ENCODE measurements at regions not wholly inside any gene's neighbourhood (a gene's known extent, or its start where the extent isn't known, plus 50 kb on each side); places are given as distances from the start of the nearest gene placed in this dataset.

GRCh38 chr15:46703871-46704637 lies 1013.3 kb upstream of the SEMA6D start:
- Histone ChIP-seq H3K36me3 (no peaks in the 10 kb centered on the region), H3K9ac (ENCODE audit: low read depth in 2 of 2, low read length in 2 of 2) (no peak overlapping the region), H3K27me3 (no peaks in the 10 kb centered on the region), H3K4me3 (no peak overlapping the region), H3K9me3 (no peaks in the 10 kb centered on the region), H3K4me1 (no peaks in the 10 kb centered on the region), H3K27ac (no peak overlapping the region)
- no peak for TF ChIP-seq CTCF (IDR thresholded peaks at IDR 0.05)
- DNase-seq = no peak
- intact Hi-C loops (cut with DNase I) = no loop called here

- no peak overlapping the region for H3K27ac ChIP-seq
- H3K9ac ChIP-seq (ENCODE audit: low read depth in 2 of 2, low read length in 2 of 2) = no peak overlapping the region
- no peaks in the 10 kb centered on the region for H3K4me1 ChIP-seq
- no peaks in the 10 kb centered on the region for H3K9me3 ChIP-seq
- H3K4me3 ChIP-seq = no peak overlapping the region
- DNase-seq = no peak
- no peak for TF ChIP-seq CTCF (IDR thresholded peaks at IDR 0.05)
- H3K36me3 ChIP-seq = no peaks in the 10 kb centered on the region
- intact Hi-C loops (cut with DNase I) = no loop called here
- no peaks in the 10 kb centered on the region for H3K27me3 ChIP-seq
These were observed 1009.9 kb upstream of the SEMA6D start for GRCh38 chr15:46707452-46707851.

- Histone ChIP-seq H3K27me3 (no peaks in the 10 kb centered on the region), H3K36me3 (no peaks in the 10 kb centered on the region), H3K4me3 (no peak overlapping the region), H3K9ac (ENCODE audit: low read depth in 2 of 2, low read length in 2 of 2) (no peak overlapping the region), H3K4me1 (no peaks in the 10 kb centered on the region), H3K27ac (no peak overlapping the region), H3K9me3 (no peaks in the 10 kb centered on the region)
- no peak for TF ChIP-seq CTCF (IDR thresholded peaks at IDR 0.05)
- intact Hi-C loops (cut with DNase I) = no loop called here
- DNase-seq = no peak
These were observed 1009.1 kb upstream of the SEMA6D start for GRCh38 chr15:46708226-46708625.

GRCh38 chr15:46709460-46710083 lies 1007.7 kb upstream of the SEMA6D start:
- TF ChIP-seq CTCF (IDR thresholded peaks at IDR 0.05) = no peak
- no peaks in the 10 kb centered on the region for H3K9me3 ChIP-seq
- no peaks in the 10 kb centered on the region for H3K27me3 ChIP-seq
- H3K36me3 ChIP-seq = no peaks in the 10 kb centered on the region
- intact Hi-C loops (cut with DNase I) = no loop called here
- no peak overlapping the region for H3K9ac ChIP-seq (ENCODE audit: low read depth in 2 of 2, low read length in 2 of 2)
- no peak overlapping the region for H3K27ac ChIP-seq
- H3K4me3 ChIP-seq = no peak overlapping the region
- no peak for DNase-seq
- H3K4me1 ChIP-seq = no peaks in the 10 kb centered on the region

GRCh38 chr15:46710401-46710960 lies 1006.8 kb upstream of the SEMA6D start:
- Histone ChIP-seq H3K9ac (ENCODE audit: low read depth in 2 of 2, low read length in 2 of 2) (no peak overlapping the region), H3K27ac (no peak overlapping the region), H3K4me3 (no peak overlapping the region), H3K36me3 (no peaks in the 10 kb centered on the region), H3K9me3 (no peaks in the 10 kb centered on the region), H3K27me3 (no peaks in the 10 kb centered on the region), H3K4me1 (no peaks in the 10 kb centered on the region)
- intact Hi-C loops (cut with DNase I) = no loop called here
- TF ChIP-seq CTCF (IDR thresholded peaks at IDR 0.05) = no peak
- DNase-seq = no peak

Measured in colonic mucosa (tissue), 4 donors.